ENCODE measurements at regions not wholly inside any gene's neighbourhood (a gene's known extent, or its start where the extent isn't known, plus 50 kb on each side); places are given as distances from the start of the nearest gene placed in this dataset.

GRCh38 chr3:101970212-101970611 is 120.9 kb downstream of the NFKBIZ start:
- TF ChIP-seq POLR2A (IDR thresholded peaks at IDR 0.05; ENCODE audit: low read length) (no peak), GATA1 (IDR thresholded peaks at IDR 0.05; ENCODE audit: low read depth, low read length) (no peak)

Data from erythroblast (primary cell).